K562 (cell line): ENCODE measurements at regions not wholly inside any gene's neighbourhood (a gene's known extent, or its start where the extent isn't known, plus 50 kb on each side); places are given as distances from the start of the nearest gene placed in this dataset.

ENCODE experiments used
- ATAC-seq: fragments of 200-7000 bp; cut with Tn5 transposase; 3 replicates; pipeline ENCODE4 v1.9.1; 2020; ENCODE audit warnings: moderate library complexity
- BruUV-seq: library from RNA; stranded (reverse); fragments of 400-500 nt; replicated peaks from 2 replicates; lab custom pipeline; 2021; lab: Mats Ljungman, UMichigan
- CTCF ChIA-PET: fragments of 300-600 bp; formaldehyde crosslinking; extraction: SDS; loops from one replicate; lab custom pipeline; 2021; ENCODE audit warnings: low intra/inter-chr PET ratio; lab: Yijun Ruan, JAX
- POLR2A ChIA-PET: fragments of 300-600, 350-650 bp; sonication (Branson Sonifier 250); formaldehyde crosslinking; extraction: SDS; loops from one replicate; lab custom pipeline; 2021; ENCODE audit warnings: antibody characterized with exemption, inconsistent platforms; lab: Yijun Ruan, JAX
- DNase-seq, 4 experiments: peaks; one replicate each; pipeline versions ENCODE4 v3.0.0 to v3.0.0-alpha.2; 2011 to 2018; ENCODE audit warnings: low spot score in 3 of 4, mixed read lengths in 3 of 4; ENCODE audit errors: extremely low read depth in 1 of 4
- FAIRE-seq: peaks from 2 replicates; lab custom pipeline; 2011; peaks lifted over from hg19 to GRCh38; lab: Jason Lieb, UNC
- H2AFZ ChIP-seq: 2 replicates; pipeline ENCODE4 v1.6.0; 2011; ENCODE audit warnings: low read depth, low read length, control low read depth, inconsistent platforms
- H3K27ac ChIP-seq: fragments of 200-600 bp; 3 replicates; pipeline ENCODE4 v1.8.0; 2011; ENCODE audit warnings: low read depth, mild to moderate bottlenecking, control low read depth, inconsistent platforms, low read length, moderate library complexity, mixed read lengths; ENCODE audit errors: extremely low read depth
- H3K27me3 ChIP-seq, 2 experiments: fragments of 300-600 bp in 1 of 2; 2 replicates in 1 of 2; 3 replicates in 1 of 2; pipeline versions ENCODE4 v1.6.0 to v1.8.0; 2011; ENCODE audit warnings: inconsistent platforms in 2 of 2, low read length in 2 of 2, mild to moderate bottlenecking in 1 of 2, mixed read lengths in 1 of 2, moderate library complexity in 1 of 2; ENCODE audit not compliant: control insufficient read depth in 2 of 2, insufficient read depth in 2 of 2
- H3K36me3 ChIP-seq: fragments of 300-600 bp; 3 replicates; pipeline ENCODE4 v1.8.0; 2011; ENCODE audit warnings: mild to moderate bottlenecking, low read length, inconsistent platforms; ENCODE audit not compliant: control insufficient read depth, insufficient read depth
- H3K4me1 ChIP-seq, 2 experiments: fragments of 200-600 bp in 1 of 2; replicated peaks in 1 of 2; 2 replicates in 1 of 2; 3 replicates in 1 of 2; pipeline versions ENCODE4 v1.5.1 to v1.8.0; 2011; ENCODE audit warnings: inconsistent platforms in 2 of 2, low read length in 2 of 2, mild to moderate bottlenecking in 1 of 2, mixed read lengths in 1 of 2, moderate library complexity in 1 of 2; ENCODE audit not compliant: control insufficient read depth in 2 of 2, insufficient read depth in 2 of 2
- H3K4me2 ChIP-seq: 2 replicates; pipeline ENCODE4 v1.6.1; 2011; ENCODE audit warnings: low read length, control low read depth, inconsistent platforms, mixed read lengths; ENCODE audit not compliant: insufficient read depth
- H3K4me3 ChIP-seq: fragments of 200-600 bp; sonication (generic), shearing (Covaris generic); 2 replicates; pipeline ENCODE4 v1.5.1; 2016; ENCODE audit warnings: control low read depth, inconsistent platforms
- H3K79me2 ChIP-seq: fragments of 200-600 bp; 3 replicates; pipeline ENCODE4 v1.8.0; 2011; ENCODE audit warnings: low read length, inconsistent platforms; ENCODE audit not compliant: control insufficient read depth, insufficient read depth
- H3K9ac ChIP-seq, 2 experiments: 2 replicates each; pipeline versions ENCODE4 v1.6.0 to v1.6.1; 2011; ENCODE audit warnings: low read depth in 2 of 2, low read length in 2 of 2, control low read depth in 1 of 2, inconsistent platforms in 1 of 2, mild to moderate bottlenecking in 1 of 2, mixed read lengths in 1 of 2; ENCODE audit not compliant: insufficient read depth in 1 of 2
- H3K9me1 ChIP-seq: one replicate; pipeline ENCODE4 v1.6.0; 2011; ENCODE audit warnings: inconsistent platforms, mild to moderate bottlenecking, low read length, moderate library complexity; ENCODE audit not compliant: control insufficient read depth, insufficient read depth
- H3K9me3 ChIP-seq: replicated peaks from 2 replicates; pipeline ENCODE4 v1.5.1; 2011; ENCODE audit warnings: low read depth, low read length, inconsistent platforms; ENCODE audit not compliant: control insufficient read depth, insufficient read depth
- H4K20me1 ChIP-seq: replicated peaks from 2 replicates; pipeline ENCODE4 v1.6.1; 2011; ENCODE audit warnings: low read length, inconsistent platforms, mixed read lengths; ENCODE audit not compliant: control insufficient read depth, insufficient read depth
- CBX2 ChIP-seq: fragments of 200-600 bp; sonication (generic); IDR thresholded peaks from one replicate; pipeline ENCODE4 v1.6.1; 2012; ENCODE audit warnings: mild to moderate bottlenecking, low read length, inconsistent platforms; ENCODE audit not compliant: insufficient read depth, poor library complexity, severe bottlenecking
- HMG20A ChIP-seq: fragments of 450-650 bp; formaldehyde crosslinking; conservative IDR thresholded peaks from 2 replicates; pipeline ENCODE4 v1.4.0; 2020; ENCODE audit warnings: mild to moderate bottlenecking, mixed read lengths
- MAFF ChIP-seq: IDR thresholded peaks from 2 replicates; pipeline ENCODE4 v1.6.1; 2012; ENCODE audit warnings: low read length, improper control_type of control experiment
- MAFK ChIP-seq: IDR thresholded peaks from 2 replicates; pipeline ENCODE4 v1.6.1; 2011; ENCODE audit warnings: low read length, improper control_type of control experiment
- MED1 ChIP-seq: sonication (generic); formaldehyde crosslinking; IDR thresholded peaks from 2 replicates; pipeline ENCODE4 v1.8.1; 2023; ENCODE audit warnings: missing genetic modification reagents, borderline replicate concordance
- POLR2G ChIP-seq: fragments of 200-400 bp; formaldehyde crosslinking; IDR thresholded peaks from 2 replicates; pipeline ENCODE4 v1.6.1; 2017; ENCODE audit warnings: low read depth, mild to moderate bottlenecking, antibody characterized with exemption, low read length, moderate library complexity
- PTRF ChIP-seq: fragments of 450-650 bp; IDR thresholded peaks from 2 replicates; pipeline ENCODE4 v1.6.1; 2016; ENCODE audit warnings: mild to moderate bottlenecking, missing genetic modification characterization, missing compliant biosample characterization
- SIX5 ChIP-seq, 2 experiments: IDR thresholded peaks; 2 replicates each; pipeline ENCODE4 v1.6.1; 2011; ENCODE audit warnings: low read length in 2 of 2, borderline replicate concordance in 1 of 2, low read depth in 1 of 2, mild to moderate bottlenecking in 1 of 2, moderate library complexity in 1 of 2; ENCODE audit not compliant: insufficient read depth in 1 of 2
- ZFX ChIP-seq: sonication (generic); formaldehyde crosslinking; IDR thresholded peaks from 2 replicates; pipeline ENCODE4 v1.8.0; 2022; ENCODE audit warnings: mild to moderate bottlenecking, missing genetic modification reagents, moderate library complexity
- WGBS: fragments of 100-300 bp; shearing (Covaris generic); methylation state at CpG from one replicate; pipeline ENCODE4 v1.1.6; 2016; ENCODE audit warnings: low coverage, mixed read lengths; ENCODE audit not compliant: insufficient coverage; ENCODE audit errors: missing lambda C conversion rate; 5-methylcytosine and 5-hydroxymethylcytosine counted together
- in situ Hi-C: fragments of 300-500 bp; cut with MboI; formaldehyde crosslinking; loops from 4 replicates; pipeline ENCODE4 v1.15.0; 2018; ENCODE audit warnings: inconsistent platforms, mixed read lengths
- intact Hi-C: fragments of 100-400 bp; cut with micrococcal nuclease; formaldehyde crosslinking; loops from 2 replicates; pipeline ENCODE4 v1.14.2; 2022

DNA sequence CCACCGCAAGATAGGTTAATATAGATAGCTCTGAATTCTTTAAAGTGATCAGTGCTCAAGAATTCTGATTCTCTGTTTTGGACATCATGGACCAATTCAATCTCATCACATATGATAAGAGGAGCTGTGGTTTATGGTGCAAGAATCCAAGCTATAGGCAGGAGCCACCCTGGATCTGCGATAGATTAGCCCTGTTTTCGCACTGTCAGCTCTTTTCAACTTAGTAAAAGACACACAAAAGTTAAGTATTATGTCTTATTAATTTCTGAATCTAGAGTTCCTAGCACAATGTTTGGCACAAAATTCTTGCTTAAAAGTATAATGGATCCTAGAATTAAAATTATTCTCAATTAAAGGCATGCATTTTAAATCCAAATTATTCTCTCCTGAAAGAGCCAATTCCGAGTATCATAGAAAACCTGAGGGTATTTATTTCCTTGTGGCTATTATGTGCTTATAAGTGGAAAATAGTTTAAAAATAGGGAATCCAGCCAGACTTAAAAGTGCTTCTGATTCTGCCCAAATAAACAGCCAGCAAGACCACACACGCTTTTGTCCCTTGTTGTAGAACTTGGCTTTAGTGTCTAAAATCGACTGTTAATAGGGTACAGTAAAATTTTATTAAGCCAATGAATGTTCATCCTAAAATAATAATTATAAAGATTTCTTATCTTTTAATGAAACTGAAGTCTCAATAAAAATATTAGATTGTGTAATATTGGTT lies 184.9 kb upstream of the FLRT2 start:
- Histone ChIP-seq H3K4me3 (no peak overlapping the region), H3K9me3 (no peaks in the 10 kb centered on the region), H3K4me2 (no peak overlapping the region), H2AFZ (no peak overlapping the region), H3K36me3 (no peaks in the 10 kb centered on the region)
- CTCF ChIA-PET, result no interaction called here
- no peak for ATAC-seq
- no peak for FAIRE-seq
- in situ Hi-C loops, result no loop called here
- WGBS, result 4% methylated on average over 6 of the region's 6 CpGs
- TF ChIP-seq SIX5 (IDR thresholded peaks at IDR 0.05; ENCODE audit: borderline replicate concordance in 1 of 2, insufficient read depth in 1 of 2, low read depth in 1 of 2, low read length in 2 of 2), result no peak
- no peak for TF ChIP-seq ZFX
- peak; percentile 59; the same call in 1 of the 2 replicates for TF ChIP-seq MAFK
- TF ChIP-seq PTRF (tag), result no peak
- TF ChIP-seq CBX2, result no peak
- no peak for TF ChIP-seq MED1
- peak; percentile 39 for TF ChIP-seq MAFF
- TF ChIP-seq HMG20A, result no peak
- TF ChIP-seq POLR2G, result no peak
- TF ChIP-seq, all 486 proteins: peak for 2
- no peaks in the 10 kb centered on the region for H3K27me3 ChIP-seq
- H3K27ac ChIP-seq, result no peak overlapping the region
- H3K4me1 ChIP-seq, result no peaks in the 10 kb centered on the region
- intact Hi-C loops, result no loop called here
- H3K9ac ChIP-seq, result no peak overlapping the region
- no peaks in the 10 kb centered on the region for H4K20me1 ChIP-seq
- no peaks in the 10 kb centered on the region for H3K79me2 ChIP-seq
- POLR2A ChIA-PET, result no interaction called here
- H3K9me1 ChIP-seq, result no peaks in the 10 kb centered on the region
- no peak for DNase-seq
- no TSS peak for BruUV-seq
